Esophagus muscularis mucosa (tissue), 4 donors: ENCODE measurements at regions not wholly inside any gene's neighbourhood (a gene's known extent, or its start where the extent isn't known, plus 50 kb on each side); places are given as distances from the start of the nearest gene placed in this dataset.

Source experiments
- DNase-seq: peaks from one replicate; pipeline ENCODE4 v3.0.0-alpha.2; 2017; ENCODE audit errors: extremely low spot score
- H3K27ac ChIP-seq, 4 donors: fragments of 200-600 bp; sonication (generic); replicated peaks in 1 of 4; 1 replicate in 3 of 4; 2 replicates in 1 of 4; pipeline ENCODE4 v1.5.1; 2016 to 2019; ENCODE audit warnings: mild to moderate bottlenecking in 1 of 4
- H3K27me3 ChIP-seq, 4 donors: fragments of 200-600 bp; sonication (generic); one replicate each; pipeline versions ENCODE4 v1.5.1 to v1.6.0; 2016 to 2019
- H3K36me3 ChIP-seq, 4 donors: fragments of 200-600 bp; sonication (generic); one replicate each; pipeline ENCODE4 v1.5.1; 2016 to 2019
- H3K4me1 ChIP-seq, 4 donors: fragments of 200-600 bp; sonication (generic); one replicate each; pipeline ENCODE4 v1.5.1; 2016 to 2019
- H3K4me3 ChIP-seq, 4 donors: fragments of 200-600 bp; sonication (generic); 1 replicate in 2 of 4; 2 replicates in 2 of 4; pipeline ENCODE4 v1.5.1; 2016 to 2019; ENCODE audit warnings: mild to moderate bottlenecking in 4 of 4, moderate library complexity in 1 of 4
- H3K9me3 ChIP-seq, 4 donors: fragments of 200-600 bp; sonication (generic); 1 replicate in 3 of 4; 2 replicates in 1 of 4; pipeline ENCODE4 v1.5.1; 2016 to 2019
- EP300 ChIP-seq: sonication (generic); formaldehyde crosslinking; IDR thresholded peaks from one replicate; pipeline ENCODE4 v1.6.1; 2017; ENCODE audit warnings: antibody characterized with exemption
- POLR2A ChIP-seq: fragments of 450-650 bp; IDR thresholded peaks from one replicate; pipeline ENCODE4 v1.6.1; 2017; ENCODE audit warnings: antibody characterized with exemption, moderate library complexity, mild to moderate bottlenecking, low read depth
- POLR2AphosphoS5 ChIP-seq, 2 donors: sonication (generic); formaldehyde crosslinking; IDR thresholded peaks; one replicate each; pipeline ENCODE4 v1.6.1; 2017; ENCODE audit warnings: antibody characterized with exemption in 2 of 2
- WGBS: methylation state at CpG from one replicate; pipeline ENCODE4 v1.1.5; 2018; 5-methylcytosine and 5-hydroxymethylcytosine counted together
- intact Hi-C: fragments of 100-400 bp; cut with DNase I; formaldehyde crosslinking; loops from one replicate; pipeline ENCODE4 v1.15.1; 2023
- TF ChIP-seq, protein P1 (sequence below), 3 experiments: fragments of 200-600 bp in 2 of 3; fragments of 450-650 bp in 1 of 3; sonication (generic) in 2 of 3; IDR thresholded peaks; one replicate each; pipeline ENCODE4 v1.5.1; 2017 to 2019; ENCODE audit warnings: antibody characterized with exemption in 3 of 3, mild to moderate bottlenecking in 2 of 3, moderate library complexity in 1 of 3

DNA sequence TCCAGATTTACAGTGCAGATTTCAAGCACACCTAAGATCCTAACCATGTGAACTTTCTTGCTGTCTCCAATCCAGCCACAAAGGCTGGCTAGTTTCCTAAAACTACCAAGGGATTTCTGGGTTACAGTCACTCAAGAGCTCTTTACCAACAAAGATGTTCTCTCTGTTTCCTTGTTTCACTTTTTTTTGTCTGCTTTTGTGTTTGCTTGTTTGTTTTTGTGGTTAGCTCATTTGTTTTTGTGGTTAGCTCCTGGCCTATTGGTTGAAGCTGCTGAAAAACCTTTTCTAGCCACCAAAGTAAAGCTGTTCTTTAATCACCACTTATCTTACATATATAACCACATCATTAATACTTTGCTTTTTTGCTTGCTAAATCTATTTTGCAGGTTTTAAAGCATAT lies 642.5 kb upstream of the GALNTL6 start:
- peaks cover 0 to 21% (median 5%) of the 10 kb centered on the region in 4 donors for H3K9me3 ChIP-seq
- TF ChIP-seq POLR2A (no peak), EP300 (no peak), POLR2AphosphoS5 (IDR thresholded peaks at IDR 0.05) (no peak)
- TF ChIP-seq, protein P1, sequence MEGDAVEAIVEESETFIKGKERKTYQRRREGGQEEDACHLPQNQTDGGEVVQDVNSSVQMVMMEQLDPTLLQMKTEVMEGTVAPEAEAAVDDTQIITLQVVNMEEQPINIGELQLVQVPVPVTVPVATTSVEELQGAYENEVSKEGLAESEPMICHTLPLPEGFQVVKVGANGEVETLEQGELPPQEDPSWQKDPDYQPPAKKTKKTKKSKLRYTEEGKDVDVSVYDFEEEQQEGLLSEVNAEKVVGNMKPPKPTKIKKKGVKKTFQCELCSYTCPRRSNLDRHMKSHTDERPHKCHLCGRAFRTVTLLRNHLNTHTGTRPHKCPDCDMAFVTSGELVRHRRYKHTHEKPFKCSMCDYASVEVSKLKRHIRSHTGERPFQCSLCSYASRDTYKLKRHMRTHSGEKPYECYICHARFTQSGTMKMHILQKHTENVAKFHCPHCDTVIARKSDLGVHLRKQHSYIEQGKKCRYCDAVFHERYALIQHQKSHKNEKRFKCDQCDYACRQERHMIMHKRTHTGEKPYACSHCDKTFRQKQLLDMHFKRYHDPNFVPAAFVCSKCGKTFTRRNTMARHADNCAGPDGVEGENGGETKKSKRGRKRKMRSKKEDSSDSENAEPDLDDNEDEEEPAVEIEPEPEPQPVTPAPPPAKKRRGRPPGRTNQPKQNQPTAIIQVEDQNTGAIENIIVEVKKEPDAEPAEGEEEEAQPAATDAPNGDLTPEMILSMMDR (IDR thresholded peaks at IDR 0.05): no peak
- no peak overlapping the region for H3K27ac ChIP-seq
- intact Hi-C loops: no loop called here
- no peaks in the 10 kb centered on the region for H3K27me3 ChIP-seq
- H3K36me3 ChIP-seq: no peaks in the 10 kb centered on the region
- no peak for DNase-seq
- no peaks in the 10 kb centered on the region for H3K4me1 ChIP-seq
- no peak overlapping the region for H3K4me3 ChIP-seq

DNA sequence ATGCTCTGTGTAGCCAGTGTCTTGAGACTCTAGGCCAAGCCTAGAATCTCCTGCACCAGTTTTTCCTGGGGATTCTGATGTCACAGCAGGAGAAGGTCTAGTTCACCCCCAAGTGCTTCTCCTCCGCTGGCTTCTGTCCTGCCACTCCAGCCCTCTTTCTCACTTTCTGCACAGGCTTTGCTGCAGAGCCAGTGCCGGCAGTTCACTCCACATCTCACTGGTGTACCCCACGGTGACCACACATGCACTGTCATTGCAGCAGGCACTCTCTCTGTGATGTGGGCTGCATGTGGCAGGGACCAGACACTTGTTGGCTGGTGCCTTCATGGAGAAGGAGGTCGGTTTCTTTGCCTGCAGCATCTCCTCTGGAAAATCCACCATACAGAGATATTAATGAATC lies 643.8 kb upstream of the GALNTL6 start:
- 84% methylated on average over 4 of the region's 4 CpGs for WGBS

DNA sequence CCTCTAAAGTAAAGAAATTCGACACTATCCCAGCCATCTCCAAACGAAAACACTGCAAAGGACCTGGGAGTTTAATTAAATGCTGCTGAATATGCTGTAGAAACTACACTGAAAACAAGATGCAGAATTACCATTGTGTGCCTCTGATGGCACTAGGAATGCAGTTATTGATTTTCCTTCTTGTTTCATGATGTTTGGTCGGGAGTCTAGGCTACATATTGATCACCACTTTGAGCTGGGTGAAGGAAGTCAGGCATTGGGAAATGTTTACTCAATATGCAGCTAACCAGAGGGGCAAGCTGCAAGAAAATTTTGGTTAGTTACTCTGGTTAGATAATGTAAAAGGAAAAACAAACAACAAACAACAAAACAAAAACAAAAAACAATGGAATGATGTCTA lies 650.7 kb upstream of the GALNTL6 start:
- WGBS: 85% methylated on average over 3 of the region's 3 CpGs

More for the DNA sequence above, 643.8 kb upstream of the GALNTL6 start:
- no peak for DNase-seq
- Histone ChIP-seq H3K27me3 (no peaks in the 10 kb centered on the region), H3K27ac (no peak overlapping the region), H3K9me3 (peaks cover 0 to 21% (median 5%) of the 10 kb centered on the region in 4 donors), H3K36me3 (no peaks in the 10 kb centered on the region), H3K4me1 (no peaks in the 10 kb centered on the region), H3K4me3 (no peak overlapping the region)
- intact Hi-C loops: no loop called here
- TF ChIP-seq EP300: no peak
- no peak for TF ChIP-seq POLR2A
- TF ChIP-seq POLR2AphosphoS5 (IDR thresholded peaks at IDR 0.05): no peak
- TF ChIP-seq, protein P1 (IDR thresholded peaks at IDR 0.05): no peak

DNA sequence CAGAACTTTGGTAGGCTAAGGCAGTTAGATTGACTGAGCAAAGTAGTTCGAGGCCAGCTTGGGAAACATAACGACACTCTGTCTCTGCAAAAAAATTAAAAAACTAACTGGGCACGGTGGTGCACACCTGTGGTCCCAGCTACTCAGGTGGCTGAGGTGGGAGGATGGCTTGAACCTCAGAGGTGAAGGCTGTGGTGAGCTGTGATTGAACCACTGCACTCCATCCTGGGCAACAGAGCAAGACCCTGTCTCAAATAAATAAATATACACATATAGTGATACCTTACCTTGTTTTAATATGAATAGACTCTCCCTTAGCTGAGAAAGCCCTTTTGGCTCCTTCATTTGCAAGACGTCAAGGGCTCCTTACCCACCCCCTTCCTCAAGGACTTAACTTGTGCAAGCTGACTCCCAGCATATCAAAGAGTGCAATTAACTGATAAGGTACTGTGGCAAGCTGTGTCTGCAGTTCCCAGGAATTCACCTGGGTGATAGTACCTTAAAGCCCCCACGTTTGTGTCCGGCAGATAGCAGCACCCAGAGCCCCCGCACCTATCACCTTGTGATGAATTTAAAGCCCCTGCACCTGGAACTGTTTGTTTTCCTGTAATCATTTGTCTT lies 655.6 kb upstream of the GALNTL6 start:
- intact Hi-C loops: no loop called here
- Histone ChIP-seq H3K27me3 (no peaks in the 10 kb centered on the region), H3K27ac (no peak overlapping the region), H3K9me3 (no peaks in the 10 kb centered on the region), H3K4me3 (no peak overlapping the region), H3K4me1 (no peaks in the 10 kb centered on the region), H3K36me3 (no peaks in the 10 kb centered on the region)
- TF ChIP-seq POLR2A (no peak), EP300 (no peak), POLR2AphosphoS5 (IDR thresholded peaks at IDR 0.05) (no peak)
- TF ChIP-seq, protein P1 (IDR thresholded peaks at IDR 0.05): no peak
- no peak for DNase-seq
- WGBS: 64% methylated on average over 7 of the region's 7 CpGs

More for the DNA sequence above, 650.7 kb upstream of the GALNTL6 start:
- no peaks in the 10 kb centered on the region for H3K4me1 ChIP-seq
- H3K27ac ChIP-seq: no peak overlapping the region
- H3K27me3 ChIP-seq: no peaks in the 10 kb centered on the region
- DNase-seq: no peak
- intact Hi-C loops: no loop called here
- no peaks in the 10 kb centered on the region for H3K36me3 ChIP-seq
- H3K9me3 ChIP-seq: peaks cover 0 to under 1% (median 0%) of the 10 kb centered on the region in 4 donors
- no peak overlapping the region for H3K4me3 ChIP-seq
- TF ChIP-seq EP300 (no peak), POLR2AphosphoS5 (IDR thresholded peaks at IDR 0.05) (no peak), POLR2A (no peak)

DNA sequence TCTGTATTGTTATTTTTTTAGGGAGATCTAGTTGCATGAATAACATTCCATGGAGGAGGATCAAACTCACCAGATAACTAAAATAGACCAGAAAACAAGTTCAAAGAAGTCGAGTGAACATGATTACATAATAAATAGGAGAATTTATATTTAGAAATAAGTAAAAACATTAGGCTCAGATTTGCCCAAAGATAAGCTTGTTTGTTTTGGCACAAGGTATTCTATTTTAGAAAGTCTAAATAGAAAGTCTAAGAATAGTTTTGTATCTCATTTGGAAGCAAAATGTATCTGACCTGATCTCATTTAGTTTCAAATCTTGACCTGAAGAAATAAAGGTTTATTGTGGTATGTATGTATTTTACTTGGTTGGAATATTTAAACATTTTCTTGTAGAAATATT lies 670.6 kb upstream of the GALNTL6 start:
- H3K36me3 ChIP-seq: no peaks in the 10 kb centered on the region
- intact Hi-C loops: no loop called here
- H3K9me3 ChIP-seq: no peaks in the 10 kb centered on the region
- 32% methylated on average over 1 of the region's 1 CpG for WGBS
- TF ChIP-seq, protein P1 (IDR thresholded peaks at IDR 0.05): no peak
- TF ChIP-seq POLR2A (no peak), POLR2AphosphoS5 (IDR thresholded peaks at IDR 0.05) (no peak), EP300 (no peak)
- no peaks in the 10 kb centered on the region for H3K27me3 ChIP-seq
- no peak overlapping the region for H3K27ac ChIP-seq
- H3K4me3 ChIP-seq: no peak overlapping the region
- DNase-seq: no peak
- no peaks in the 10 kb centered on the region for H3K4me1 ChIP-seq
